Psoas muscle (tissue), 7 donors: ENCODE measurements at regions not wholly inside any gene's neighbourhood (a gene's known extent, or its start where the extent isn't known, plus 50 kb on each side); places are given as distances from the start of the nearest gene placed in this dataset.

Experiments used
- ATAC-seq, 4 donors: fragments of 200-7000 bp; cut with Tn5 transposase; one replicate each; pipeline ENCODE4 v1.9.1; 2020; ENCODE audit warnings: moderate library complexity in 3 of 4, mild to moderate bottlenecking in 2 of 4
- DNase-seq, 2 donors: peaks; one replicate each; pipeline ENCODE4 v3.0.0-alpha.2; 2020
- H3K27ac ChIP-seq: fragments of 200-600 bp; one replicate; pipeline ENCODE4 v1.8.0; 2022
- H3K27me3 ChIP-seq, 3 donors: fragments of 200-600 bp in 1 of 3; one replicate each; pipeline versions ENCODE4 v1.6.1 to v1.8.0; 2013 to 2022; ENCODE audit warnings: low read length in 2 of 3, mild to moderate bottlenecking in 2 of 3, moderate library complexity in 1 of 3; ENCODE audit not compliant: insufficient read depth in 3 of 3
- H3K36me3 ChIP-seq, 2 donors: fragments of 200-600 bp in 1 of 2; one replicate each; pipeline versions ENCODE4 v1.6.1 to v1.8.0; 2013 to 2022; ENCODE audit warnings: low read depth in 1 of 2, mild to moderate bottlenecking in 1 of 2, moderate library complexity in 1 of 2; ENCODE audit not compliant: insufficient read depth in 1 of 2
- H3K4me1 ChIP-seq: fragments of 200-600 bp; one replicate; pipeline ENCODE4 v1.8.0; 2022
- H3K4me3 ChIP-seq: fragments of 200-600 bp; one replicate; pipeline ENCODE4 v1.8.0; 2022; ENCODE audit warnings: mild to moderate bottlenecking
- H3K9me3 ChIP-seq: fragments of 200-600 bp; one replicate; pipeline ENCODE4 v1.8.0; 2022
- CTCF ChIP-seq: fragments of 200-600 bp; IDR thresholded peaks from one replicate; pipeline ENCODE4 v1.8.0; 2022; ENCODE audit warnings: antibody characterized with exemption
- WGBS, 3 donors: extraction: QIAGEN DNeasy Blood & Tissue Kit; methylation state at CpG; one replicate each; pipeline versions ENCODE4 v1.1.6 to v1.1.7; 2013; 5-methylcytosine and 5-hydroxymethylcytosine counted together
- intact Hi-C, 2 donors: fragments of 100-400 bp; cut with DNase I; formaldehyde crosslinking; loops; one replicate each; pipeline versions ENCODE4 v1.11.0 to v1.14.2; 2022
- donor health status: healthy with polysubstance abuse.
- donor health status: DM: no; HTN: no; CAD: no; lungs with moderate emphysema.
- donor health status: Bipolar disorder and iron deficiency.
- donor health status: healthy.
- donor health status: DM: yes; HTN: yes; CAD: no.
- donor health status: DM: no; HTN: no; CAD: no.
- donor health status: DM: yes; HTN: yes; CAD: no.

DNA sequence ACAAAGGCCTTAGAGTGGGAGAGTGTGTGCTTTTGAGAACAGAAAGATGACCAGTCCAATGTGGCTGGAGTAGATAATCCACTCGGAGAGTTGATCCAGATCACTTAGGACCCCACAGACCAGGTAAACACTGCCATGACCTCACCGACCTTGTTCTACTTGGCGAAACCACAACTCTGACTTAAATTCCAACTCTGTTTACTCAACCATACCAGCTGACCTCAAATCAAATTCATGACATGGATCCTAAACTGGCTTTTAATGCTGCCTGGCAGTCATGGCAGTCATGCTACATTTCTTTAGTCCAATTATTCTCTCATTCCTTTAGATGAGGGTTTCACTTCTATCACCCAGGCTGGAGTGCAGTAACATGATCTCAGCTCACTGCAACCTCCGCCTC is 347.1 kb upstream of the FAM98A start:
- intact Hi-C loops, result no loop called here
- no peak for TF ChIP-seq CTCF
- Histone ChIP-seq H3K9me3 (no peaks in the 10 kb centered on the region), H3K36me3 (no peaks in the 10 kb centered on the region), H3K4me3 (no peak overlapping the region), H3K27ac (no peak overlapping the region), H3K27me3 (peaks cover 0 to under 1% (median 0%) of the 10 kb centered on the region in 3 donors), H3K4me1 (no peaks in the 10 kb centered on the region)
- WGBS, 3 donors, result 56 to 67% (median 60%) methylated on average over 4 of the region's 4 CpGs
- no peak for ATAC-seq
- no peak for DNase-seq

DNA sequence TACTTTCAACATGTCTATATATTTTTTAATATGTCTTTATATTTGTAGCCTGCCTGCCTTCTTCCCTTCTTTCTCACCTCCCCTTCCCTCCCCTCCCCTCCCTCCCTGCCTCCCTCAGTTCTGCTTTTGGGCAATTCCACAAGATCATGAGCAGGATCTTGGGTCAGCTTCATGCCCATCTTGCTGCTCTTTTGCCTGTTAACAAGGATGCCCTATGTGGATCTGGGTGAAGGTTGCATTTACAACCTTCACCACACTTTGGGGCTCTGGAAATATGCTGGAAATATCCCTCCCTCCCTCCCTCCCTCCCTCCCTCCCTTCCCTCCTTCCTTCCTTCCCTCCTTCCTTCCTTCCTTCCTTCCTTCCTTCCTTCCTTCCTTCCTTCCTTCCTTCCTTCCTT is 334.1 kb upstream of the FAM98A start:
- DNase-seq, result no peak
- no peak for ATAC-seq
- TF ChIP-seq CTCF, result no peak
- H3K4me1 ChIP-seq, result no peaks in the 10 kb centered on the region
- no peaks in the 10 kb centered on the region for H3K36me3 ChIP-seq
- no peak overlapping the region for H3K27ac ChIP-seq
- H3K9me3 ChIP-seq, result no peaks in the 10 kb centered on the region
- no peak overlapping the region for H3K4me3 ChIP-seq
- H3K27me3 ChIP-seq, result no peaks in the 10 kb centered on the region
- intact Hi-C loops, result no loop called here

DNA sequence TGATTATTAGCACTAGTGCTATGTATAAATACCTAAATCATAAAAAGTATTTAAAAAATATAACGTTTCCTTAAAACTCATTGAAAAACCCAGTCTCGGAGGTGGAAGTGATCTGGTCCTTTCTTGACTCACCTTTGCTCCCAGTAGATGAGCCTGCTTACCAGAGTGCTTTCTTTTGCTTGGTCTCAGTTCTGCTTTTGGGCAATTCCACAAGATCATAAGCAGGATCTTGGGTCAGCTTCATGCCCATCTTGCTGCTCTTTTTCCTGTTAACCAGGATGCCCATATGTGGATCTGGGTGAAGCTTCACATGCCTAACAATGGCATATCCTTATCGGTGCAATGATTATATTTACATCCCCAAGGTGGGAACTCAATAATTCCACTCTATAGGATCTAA is 332.1 kb upstream of the FAM98A start:
- DNase-seq (no peak), ATAC-seq (no peak)
- Histone ChIP-seq H3K27me3 (no peaks in the 10 kb centered on the region), H3K9me3 (no peaks in the 10 kb centered on the region), H3K4me3 (no peak overlapping the region), H3K36me3 (no peaks in the 10 kb centered on the region), H3K4me1 (no peaks in the 10 kb centered on the region), H3K27ac (no peak overlapping the region)
- 88 to 92% (median 90%) methylated on average over 3 of the region's 3 CpGs for WGBS, 3 donors
- intact Hi-C loops, result no loop called here
- no peak for TF ChIP-seq CTCF

DNA sequence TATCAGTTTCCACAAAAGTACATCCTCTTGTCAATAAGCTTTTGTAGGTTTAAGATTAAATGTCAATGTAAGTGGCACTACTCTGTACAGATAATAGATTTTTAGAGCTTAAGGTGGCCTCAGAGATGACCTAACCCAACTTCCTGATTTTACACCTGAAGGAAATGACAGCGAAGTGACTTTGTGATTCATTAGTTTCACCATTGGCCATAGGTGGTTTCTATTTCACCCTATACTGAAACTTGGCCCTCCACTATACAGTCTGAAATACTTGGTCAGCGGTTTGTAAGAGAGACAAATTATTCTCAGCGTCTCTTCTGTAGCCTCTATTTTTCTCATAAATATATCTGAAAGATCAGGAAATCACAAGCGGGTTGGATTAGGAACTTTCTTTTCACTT is 330.4 kb upstream of the FAM98A start:
- intact Hi-C loops, result no loop called here
- 88 to 92% (median 90%) methylated on average over 4 of the region's 4 CpGs for WGBS, 3 donors
- no peak overlapping the region for H3K4me3 ChIP-seq
- DNase-seq, result no peak
- no peaks in the 10 kb centered on the region for H3K4me1 ChIP-seq
- TF ChIP-seq CTCF, result no peak
- no peaks in the 10 kb centered on the region for H3K9me3 ChIP-seq
- H3K27me3 ChIP-seq, result no peaks in the 10 kb centered on the region
- ATAC-seq, result no peak
- H3K27ac ChIP-seq, result no peak overlapping the region
- no peaks in the 10 kb centered on the region for H3K36me3 ChIP-seq

GRCh38 chr2:33927756-33928155 is 328.7 kb upstream of the FAM98A start:
- no peak for ATAC-seq
- 75 to 80% (median 76%) methylated on average over 1 of the region's 1 CpG for WGBS, 3 donors

More at GRCh38 chr2:33927756-33928155, 328.7 kb upstream of the FAM98A start:
- intact Hi-C loops, result no loop called here
- Histone ChIP-seq H3K4me1 (no peaks in the 10 kb centered on the region), H3K36me3 (no peaks in the 10 kb centered on the region), H3K27ac (no peak overlapping the region), H3K27me3 (no peaks in the 10 kb centered on the region), H3K9me3 (no peaks in the 10 kb centered on the region), H3K4me3 (no peak overlapping the region)
- DNase-seq, result no peak
- TF ChIP-seq CTCF, result no peak
